ENCODE measurements at regions not wholly inside any gene's neighbourhood (a gene's known extent, or its start where the extent isn't known, plus 50 kb on each side); places are given as distances from the start of the nearest gene placed in this dataset.
"Not testable (repeated sequence)": the region's sequence is repeated elsewhere in the genome, so short reads cannot be mapped to it uniquely, and the experiment has no call there.

DNA sequence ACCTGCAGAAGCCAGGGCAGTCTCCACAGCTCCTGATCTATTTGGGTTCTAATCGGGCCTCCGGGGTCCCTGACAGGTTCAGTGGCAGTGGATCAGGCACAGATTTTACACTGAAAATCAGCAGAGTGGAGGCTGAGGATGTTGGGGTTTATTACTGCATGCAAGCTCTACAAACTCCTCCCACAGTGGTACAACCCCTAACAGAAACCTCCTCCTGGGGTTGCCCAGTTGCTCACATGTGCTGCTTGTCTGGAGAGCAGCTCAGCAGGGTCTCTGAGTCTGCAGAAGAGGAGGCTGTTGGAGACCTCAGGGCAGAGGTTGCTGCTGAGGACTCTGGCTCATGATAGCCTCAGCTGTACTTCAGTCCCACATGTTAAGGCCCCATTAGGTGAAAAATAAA is 1269.1 kb downstream of the RPIA start:
- in situ Hi-C loops (cut with HindIII; ENCODE audit: low sequenced_read_pairs); H3K4me3 ChIP-seq (ENCODE audit: low read depth, low read length); DNase-seq (ENCODE audit: low read depth): not testable (repeated sequence)

DNA sequence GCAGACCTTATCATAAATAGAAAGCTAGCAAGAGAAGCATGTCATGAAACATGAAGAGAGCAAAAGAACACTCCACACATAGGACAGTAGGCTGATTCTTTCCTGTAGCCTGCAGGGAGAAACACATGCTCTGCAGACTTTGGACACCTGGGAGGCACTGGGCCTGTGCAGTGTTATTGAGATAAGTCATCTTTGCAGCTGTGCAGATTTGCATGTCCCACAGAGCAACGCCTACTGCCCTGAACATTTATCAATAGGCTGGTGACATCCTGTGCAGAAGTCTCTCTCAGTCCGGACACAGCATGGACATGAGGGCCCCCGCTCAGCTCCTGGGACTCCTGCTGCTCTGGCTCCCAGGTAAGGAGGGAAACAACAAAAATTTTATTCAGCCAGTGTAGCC is 1277.1 kb downstream of the RPIA start:
- in situ Hi-C loops (cut with HindIII; ENCODE audit: low sequenced_read_pairs); H3K4me3 ChIP-seq (ENCODE audit: low read depth, low read length); DNase-seq (ENCODE audit: low read depth): not testable (repeated sequence)

GRCh38 chr2:89969190-89969589 is 1277.7 kb downstream of the RPIA start:
- H3K4me3 ChIP-seq (ENCODE audit: low read depth, low read length); DNase-seq (ENCODE audit: low read depth); in situ Hi-C loops (cut with HindIII; ENCODE audit: low sequenced_read_pairs): not testable (repeated sequence)

GRCh38 chr2:89973849-89974248 is 1282.4 kb downstream of the RPIA start:
- in situ Hi-C loops (cut with HindIII; ENCODE audit: low sequenced_read_pairs); H3K4me3 ChIP-seq (ENCODE audit: low read depth, low read length): not testable (repeated sequence)
- peak; percentile 1 for DNase-seq (ENCODE audit: low read depth)

DNA sequence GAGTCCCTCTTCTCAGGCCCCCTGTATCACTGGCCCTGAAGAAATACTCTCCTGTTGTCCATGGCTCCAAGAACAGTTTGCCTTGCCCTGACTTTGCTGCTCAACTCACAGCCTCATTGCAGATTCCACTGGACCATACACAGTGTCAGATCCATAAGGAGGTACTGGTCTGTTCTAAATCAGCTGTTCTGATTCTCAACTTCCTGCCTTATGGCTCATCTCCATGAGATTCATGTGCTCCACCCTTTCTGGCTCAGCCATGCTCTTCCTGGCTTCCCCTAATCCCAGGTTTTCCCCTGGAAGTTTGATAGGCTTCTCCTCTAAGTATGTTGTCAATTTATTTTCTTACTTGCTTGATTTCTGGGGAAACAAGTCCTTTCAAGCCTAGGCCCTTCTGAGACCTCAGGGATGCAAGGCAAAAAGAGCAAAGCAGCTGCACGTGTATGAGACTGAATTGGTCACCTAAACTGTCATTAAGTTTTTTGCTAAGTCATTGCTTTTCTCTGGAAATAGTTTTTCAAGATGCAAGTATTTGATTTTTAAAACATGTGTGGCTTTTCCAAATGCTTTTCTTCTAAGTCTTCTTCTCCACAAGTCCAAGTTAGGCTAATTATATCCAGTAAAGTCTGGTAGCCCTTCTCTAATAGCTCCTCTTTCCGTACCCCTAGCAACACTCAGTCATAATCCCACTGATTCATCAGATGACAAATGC is 1288.5 kb downstream of the RPIA start:
- H3K4me3 ChIP-seq (ENCODE audit: low read depth, low read length); DNase-seq (ENCODE audit: low read depth); in situ Hi-C loops (cut with HindIII; ENCODE audit: low sequenced_read_pairs): not testable (repeated sequence)

DNA sequence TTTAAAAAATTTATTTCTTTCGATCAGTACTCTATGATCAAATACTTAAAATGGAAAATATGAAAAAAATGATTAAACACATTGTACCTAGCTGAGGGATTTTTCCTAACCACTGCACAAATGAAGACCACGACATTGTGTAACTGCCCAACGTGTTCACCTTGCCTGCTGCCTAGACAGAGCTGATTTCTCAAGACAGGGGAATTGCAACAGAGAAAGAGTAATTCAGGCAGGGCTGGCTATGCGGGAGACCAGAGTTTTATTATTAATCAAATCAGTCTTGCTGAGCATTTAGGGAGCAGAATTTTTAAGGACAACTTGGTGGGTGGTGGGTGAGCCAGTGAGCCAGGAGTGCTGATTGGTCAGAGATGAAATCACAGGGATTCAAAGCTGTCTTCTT is 1290.8 kb downstream of the RPIA start:
- H3K4me3 ChIP-seq (ENCODE audit: low read depth, low read length); DNase-seq (ENCODE audit: low read depth); in situ Hi-C loops (cut with HindIII; ENCODE audit: low sequenced_read_pairs): not testable (repeated sequence)

- DNase-seq (ENCODE audit: low read depth): not testable (repeated sequence)
Observed at GRCh38 chr2:89985650-89986049, 1294.2 kb downstream of the RPIA start.

DNA sequence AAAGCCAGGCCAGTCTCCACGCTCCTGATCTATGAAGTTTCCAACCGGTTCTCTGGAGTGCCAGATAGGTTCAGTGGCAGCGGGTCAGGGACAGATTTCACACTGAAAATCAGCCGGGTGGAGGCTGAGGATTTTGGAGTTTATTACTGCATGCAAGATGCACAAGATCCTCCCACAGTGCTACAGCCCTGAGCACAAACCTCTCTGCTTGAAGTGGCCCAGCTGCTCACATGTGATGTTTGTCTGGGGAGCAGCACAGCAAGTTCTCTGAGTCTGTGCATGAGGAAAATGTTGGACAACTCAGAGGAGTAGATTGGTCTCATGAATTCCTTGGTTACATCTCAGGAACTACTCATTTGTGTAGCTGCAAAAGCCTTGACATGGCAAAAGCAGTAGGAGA is 1295.1 kb downstream of the RPIA start:
- DNase-seq (ENCODE audit: low read depth); H3K4me3 ChIP-seq (ENCODE audit: low read depth, low read length); in situ Hi-C loops (cut with HindIII; ENCODE audit: low sequenced_read_pairs): not testable (repeated sequence)

More at GRCh38 chr2:89985650-89986049, 1294.2 kb downstream of the RPIA start:
- H3K4me3 ChIP-seq (ENCODE audit: low read depth, low read length); in situ Hi-C loops (cut with HindIII; ENCODE audit: low sequenced_read_pairs): not testable (repeated sequence)

- in situ Hi-C loops (cut with HindIII; ENCODE audit: low sequenced_read_pairs); DNase-seq (ENCODE audit: low read depth); H3K4me3 ChIP-seq (ENCODE audit: low read depth, low read length): not testable (repeated sequence)
Observed at GRCh38 chr2:89996779-89997178, 1305.3 kb downstream of the RPIA start.

- H3K4me3 ChIP-seq (ENCODE audit: low read depth, low read length); DNase-seq (ENCODE audit: low read depth); in situ Hi-C loops (cut with HindIII; ENCODE audit: low sequenced_read_pairs): not testable (repeated sequence)
Observed at GRCh38 chr2:90004553-90004952, 1313.1 kb downstream of the RPIA start.

DNA sequence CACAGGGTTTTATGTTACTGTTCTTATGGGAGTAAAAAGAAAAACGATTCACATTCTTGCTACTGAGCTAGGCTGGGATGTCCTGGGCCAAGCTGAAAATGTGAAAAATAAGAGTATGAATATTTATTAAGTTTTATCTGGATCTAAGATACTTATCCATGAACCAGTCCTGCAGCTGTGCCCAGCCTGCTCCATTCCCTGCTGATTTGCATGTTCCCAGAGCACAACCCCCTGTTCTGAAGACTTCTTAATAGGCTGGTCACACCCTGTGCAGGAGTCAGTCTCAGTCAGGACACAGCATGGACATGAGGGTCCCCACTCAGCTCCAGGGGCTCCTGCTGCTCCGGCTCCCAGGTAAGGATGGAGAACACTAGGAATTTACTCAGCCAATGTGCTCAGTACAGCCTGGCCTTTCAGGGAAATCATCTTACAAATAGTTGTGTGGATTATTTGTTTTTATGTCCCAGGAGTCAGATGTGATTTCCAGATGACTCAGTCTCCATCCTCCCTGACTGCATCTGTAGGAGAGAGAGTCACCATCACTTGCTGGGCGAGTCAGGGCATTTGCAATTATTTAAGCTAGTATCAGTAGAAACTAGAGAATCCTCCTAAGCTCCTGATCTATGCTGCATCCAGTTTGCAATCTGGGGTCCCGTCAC is 1319.1 kb downstream of the RPIA start:
- DNase-seq (ENCODE audit: low read depth); in situ Hi-C loops (cut with HindIII; ENCODE audit: low sequenced_read_pairs); H3K4me3 ChIP-seq (ENCODE audit: low read depth, low read length): not testable (repeated sequence)

DNA sequence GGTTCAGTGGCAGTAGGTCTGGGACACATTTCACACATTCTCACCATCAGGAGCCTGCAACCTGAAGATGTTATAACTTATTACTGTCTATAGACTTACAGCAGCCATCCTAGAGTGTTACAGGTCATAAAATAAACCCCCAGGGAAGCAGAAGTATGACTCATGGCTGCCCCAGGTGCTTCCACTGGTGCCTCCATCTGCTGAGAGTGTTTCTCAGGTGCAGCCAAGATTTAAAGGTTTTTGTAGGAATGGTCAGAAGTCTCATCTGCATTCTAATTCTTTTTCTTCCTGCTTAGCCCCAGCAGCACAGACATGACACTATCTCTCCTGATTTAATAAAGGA is 1319.6 kb downstream of the RPIA start:
- DNase-seq (ENCODE audit: low read depth); H3K4me3 ChIP-seq (ENCODE audit: low read depth, low read length); in situ Hi-C loops (cut with HindIII; ENCODE audit: low sequenced_read_pairs): not testable (repeated sequence)

- DNase-seq (ENCODE audit: low read depth); in situ Hi-C loops (cut with HindIII; ENCODE audit: low sequenced_read_pairs); H3K4me3 ChIP-seq (ENCODE audit: low read depth, low read length): not testable (repeated sequence)
Observed at GRCh38 chr2:90019908-90020307, 1328.4 kb downstream of the RPIA start.

- H3K4me3 ChIP-seq (ENCODE audit: low read depth, low read length); in situ Hi-C loops (cut with HindIII; ENCODE audit: low sequenced_read_pairs); DNase-seq (ENCODE audit: low read depth): not testable (repeated sequence)
Observed at GRCh38 chr2:90021234-90021633, 1329.8 kb downstream of the RPIA start.

Data from astrocyte of the cerebellum (primary cell).